DND-41 (cell line): ENCODE measurements at regions not wholly inside any gene's neighbourhood (a gene's known extent, or its start where the extent isn't known, plus 50 kb on each side); places are given as distances from the start of the nearest gene placed in this dataset.

Source experiments
- CTCF ChIP-seq: IDR thresholded peaks from 2 replicates; pipeline ENCODE4 v1.5.1; 2012; ENCODE audit warnings: borderline replicate concordance, low read length, moderate library complexity, mild to moderate bottlenecking; ENCODE audit not compliant: poor library complexity, severe bottlenecking; ENCODE audit errors: extremely low read depth
- EZH2 ChIP-seq: IDR thresholded peaks from 3 replicates; pipeline ENCODE4 v1.6.1; 2012; ENCODE audit warnings: borderline replicate concordance, low read depth, mild to moderate bottlenecking, moderate library complexity, low read length, inconsistent platforms; ENCODE audit not compliant: severe bottlenecking

- TF ChIP-seq CTCF (no peak), EZH2 (no peak)
These were observed 115.1 kb upstream of the PMEPA1 start for GRCh38 chr20:57824909-57825308.
